ENCODE measurements at regions not wholly inside any gene's neighbourhood (a gene's known extent, or its start where the extent isn't known, plus 50 kb on each side); places are given as distances from the start of the nearest gene placed in this dataset.

DNA sequence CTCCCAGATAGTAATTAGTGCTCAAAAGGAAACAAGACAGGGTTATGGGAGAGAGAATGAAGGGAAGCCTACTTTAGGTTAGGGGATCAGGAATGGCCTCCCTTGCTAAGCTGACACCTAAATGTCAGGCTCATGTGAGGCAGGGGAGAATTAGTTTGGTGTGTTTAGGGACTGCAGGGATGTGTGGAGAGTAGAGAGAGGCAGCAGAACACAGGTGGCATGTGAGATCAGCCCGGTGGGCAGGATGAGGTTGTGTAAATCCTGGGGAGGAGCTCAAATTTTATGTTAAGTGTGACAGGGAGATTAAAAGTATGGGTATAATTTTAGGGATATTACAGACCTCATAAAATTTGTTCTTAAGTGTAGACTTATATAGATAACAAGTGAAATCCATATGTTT, 56.2 kb upstream of the ZNF438 start:
- no peak for TF ChIP-seq POLR2A (IDR thresholded peaks at IDR 0.05)
- TF ChIP-seq, protein P1, sequence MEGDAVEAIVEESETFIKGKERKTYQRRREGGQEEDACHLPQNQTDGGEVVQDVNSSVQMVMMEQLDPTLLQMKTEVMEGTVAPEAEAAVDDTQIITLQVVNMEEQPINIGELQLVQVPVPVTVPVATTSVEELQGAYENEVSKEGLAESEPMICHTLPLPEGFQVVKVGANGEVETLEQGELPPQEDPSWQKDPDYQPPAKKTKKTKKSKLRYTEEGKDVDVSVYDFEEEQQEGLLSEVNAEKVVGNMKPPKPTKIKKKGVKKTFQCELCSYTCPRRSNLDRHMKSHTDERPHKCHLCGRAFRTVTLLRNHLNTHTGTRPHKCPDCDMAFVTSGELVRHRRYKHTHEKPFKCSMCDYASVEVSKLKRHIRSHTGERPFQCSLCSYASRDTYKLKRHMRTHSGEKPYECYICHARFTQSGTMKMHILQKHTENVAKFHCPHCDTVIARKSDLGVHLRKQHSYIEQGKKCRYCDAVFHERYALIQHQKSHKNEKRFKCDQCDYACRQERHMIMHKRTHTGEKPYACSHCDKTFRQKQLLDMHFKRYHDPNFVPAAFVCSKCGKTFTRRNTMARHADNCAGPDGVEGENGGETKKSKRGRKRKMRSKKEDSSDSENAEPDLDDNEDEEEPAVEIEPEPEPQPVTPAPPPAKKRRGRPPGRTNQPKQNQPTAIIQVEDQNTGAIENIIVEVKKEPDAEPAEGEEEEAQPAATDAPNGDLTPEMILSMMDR (IDR thresholded peaks at IDR 0.05) = no peak
- no peak for TF ChIP-seq EP300 (IDR thresholded peaks at IDR 0.05)
